GM23338 (cell line): ENCODE measurements at regions not wholly inside any gene's neighbourhood (a gene's known extent, or its start where the extent isn't known, plus 50 kb on each side); places are given as distances from the start of the nearest gene placed in this dataset.

Experiments
- ATAC-seq: fragments of 200-7000 bp; cut with Tn5 transposase; 3 replicates; pipeline ENCODE4 v1.9.1; 2020
- DNase-seq: peaks from one replicate; pipeline ENCODE4 v3.0.0-alpha.2; 2015; ENCODE audit warnings: low spot score
- H2AFZ ChIP-seq: fragments of 200-600 bp; sonication (generic); 2 replicates; pipeline ENCODE4 v1.8.0; 2016; ENCODE audit warnings: antibody characterized with exemption, mild to moderate bottlenecking, moderate library complexity
- H3F3A ChIP-seq: fragments of 200-600 bp; sonication (generic); replicated peaks from 2 replicates; pipeline ENCODE4 v1.8.0; 2017; ENCODE audit warnings: antibody characterized with exemption, mixed run types, low read depth
- H3K27ac ChIP-seq: fragments of 200-600 bp; sonication (generic); 2 replicates; pipeline ENCODE4 v1.6.1; 2016; ENCODE audit warnings: low read depth
- H3K27me3 ChIP-seq: fragments of 200-600 bp; sonication (generic); 2 replicates; pipeline ENCODE4 v1.8.0; 2016; ENCODE audit warnings: mild to moderate bottlenecking, mixed run types, moderate library complexity; ENCODE audit not compliant: insufficient read depth
- H3K36me3 ChIP-seq: fragments of 200-600 bp; sonication (generic); 2 replicates; pipeline ENCODE4 v1.8.0; 2016; ENCODE audit warnings: mild to moderate bottlenecking; ENCODE audit not compliant: insufficient read depth
- H3K4me1 ChIP-seq: fragments of 200-600 bp; sonication (generic); 2 replicates; pipeline ENCODE4 v1.8.0; 2016; ENCODE audit warnings: mild to moderate bottlenecking, moderate library complexity; ENCODE audit not compliant: insufficient read depth
- H3K4me2 ChIP-seq: fragments of 200-600 bp; sonication (generic); 2 replicates; pipeline ENCODE4 v1.7.1; 2017; ENCODE audit warnings: mixed run types
- H3K4me3 ChIP-seq: fragments of 200-600 bp; sonication (generic); 2 replicates; pipeline ENCODE4 v1.6.1; 2016; ENCODE audit warnings: mixed run types
- H3K79me2 ChIP-seq: fragments of 200-600 bp; sonication (generic); replicated peaks from 2 replicates; pipeline ENCODE4 v1.8.0; 2017; ENCODE audit warnings: mild to moderate bottlenecking; ENCODE audit not compliant: insufficient read depth
- H3K9me2 ChIP-seq: fragments of 200-600 bp; sonication (generic); 2 replicates; pipeline ENCODE4 v1.8.0; 2017; ENCODE audit not compliant: insufficient read depth
- H4K20me1 ChIP-seq: fragments of 200-600 bp; sonication (generic); replicated peaks from 2 replicates; pipeline ENCODE4 v1.8.0; 2017; ENCODE audit warnings: mild to moderate bottlenecking; ENCODE audit not compliant: insufficient read depth
- H3K27ac Mint-ChIP-seq: 2 replicates; pipeline ENCODE4 v1.8.0; 2020; ENCODE audit warnings: inconsistent platforms, mild to moderate bottlenecking, moderate library complexity, mixed read lengths
- H3K27me3 Mint-ChIP-seq: 3 replicates; pipeline ENCODE4 v1.8.0; 2022; ENCODE audit warnings: low read depth, mild to moderate bottlenecking, moderate library complexity, mixed read lengths, inconsistent platforms; ENCODE audit not compliant: insufficient read depth, poor library complexity
- H3K36me3 Mint-ChIP-seq: 3 replicates; pipeline ENCODE4 v1.8.0; 2021; ENCODE audit warnings: low read depth, mild to moderate bottlenecking, inconsistent platforms, moderate library complexity, mixed read lengths
- H3K4me1 Mint-ChIP-seq: 3 replicates; pipeline ENCODE4 v1.8.0; 2020; ENCODE audit warnings: mild to moderate bottlenecking, inconsistent platforms, mixed read lengths
- H3K4me3 Mint-ChIP-seq: 3 replicates; pipeline ENCODE4 v1.8.0; 2021; ENCODE audit warnings: moderate library complexity, mild to moderate bottlenecking, inconsistent platforms, mixed read lengths
- H3K9me3 Mint-ChIP-seq: 3 replicates; pipeline ENCODE4 v1.8.0; 2020; ENCODE audit warnings: moderate library complexity, mild to moderate bottlenecking, inconsistent platforms, mixed read lengths
- CREB1 ChIP-seq: fragments of 250-450 bp; sonication (Bioruptor Pico); IDR thresholded peaks from 2 replicates; pipeline ENCODE4 v1.5.0; 2020; ENCODE audit warnings: low read depth, mild to moderate bottlenecking, moderate library complexity
- CTCF ChIP-seq, 2 experiments: fragments of 200-600 bp in 1 of 2; sonication (generic) in 1 of 2; conservative IDR thresholded peaks; 2 replicates each; pipeline versions ENCODE4 v1.5.1 to v1.6.1; 2016 to 2017; ENCODE audit warnings: antibody characterized with exemption in 2 of 2, low read depth in 2 of 2, mild to moderate bottlenecking in 2 of 2, moderate library complexity in 1 of 2
- ETS1 ChIP-seq: IDR thresholded peaks from 2 replicates; pipeline ENCODE4 v1.6.1; 2016; ENCODE audit warnings: antibody characterized with exemption
- EZH2 ChIP-seq: fragments of 200-600 bp; sonication (generic); IDR thresholded peaks from one replicate; pipeline ENCODE4 v1.8.0; 2017; ENCODE audit warnings: antibody characterized with exemption, mild to moderate bottlenecking, low read depth; ENCODE audit not compliant: unreplicated experiment
- EZH2phosphoT487 ChIP-seq: fragments of 200-600 bp; sonication (generic); IDR thresholded peaks from one replicate; pipeline ENCODE4 v1.8.1; 2018; ENCODE audit warnings: antibody characterized with exemption; ENCODE audit not compliant: unreplicated experiment
- JUNB ChIP-seq: IDR thresholded peaks from one replicate; pipeline ENCODE4 v1.6.1; 2016; ENCODE audit warnings: antibody characterized with exemption; ENCODE audit not compliant: unreplicated experiment
- NANOG ChIP-seq: IDR thresholded peaks from 2 replicates; pipeline ENCODE4 v1.6.1; 2016; ENCODE audit warnings: antibody characterized with exemption, borderline replicate concordance
- POLR2AphosphoS5 ChIP-seq: IDR thresholded peaks from 2 replicates; pipeline ENCODE4 v1.6.1; 2016; ENCODE audit warnings: antibody characterized with exemption, low read depth
- REST ChIP-seq: IDR thresholded peaks from one replicate; pipeline ENCODE4 v1.6.1; 2018; ENCODE audit warnings: antibody characterized with exemption; ENCODE audit not compliant: unreplicated experiment
- STAT1 ChIP-seq: IDR thresholded peaks from one replicate; pipeline ENCODE4 v1.6.1; 2016; ENCODE audit warnings: antibody characterized with exemption; ENCODE audit not compliant: unreplicated experiment
- ZNF114 ChIP-seq: fragments of 250-450 bp; sonication (Bioruptor Pico); IDR thresholded peaks from 2 replicates; pipeline ENCODE4 v1.5.0; 2020; ENCODE audit warnings: mild to moderate bottlenecking, moderate library complexity
- ZNF331 ChIP-seq: fragments of 250-450 bp; sonication (Bioruptor Pico); IDR thresholded peaks from 2 replicates; pipeline ENCODE4 v1.5.0; 2020; ENCODE audit warnings: low read depth, mild to moderate bottlenecking, moderate library complexity
- ZNF462 ChIP-seq: fragments of 250-450 bp; sonication (Bioruptor Pico); IDR thresholded peaks from 2 replicates; pipeline ENCODE4 v1.5.0; 2020; ENCODE audit warnings: mild to moderate bottlenecking, moderate library complexity

GRCh38 chr1:244137725-244138124 lies 86.6 kb downstream of the ZBTB18 start:
- Histone ChIP-seq H3K4me3 (no peak overlapping the region), H3K27me3 (no peaks in the 10 kb centered on the region), H4K20me1 (no peaks in the 10 kb centered on the region), H3K27ac (no peak overlapping the region), H3F3A (no peaks in the 10 kb centered on the region), H3K79me2 (no peaks in the 10 kb centered on the region), H3K4me1 (no peaks in the 10 kb centered on the region), H3K4me2 (no peak overlapping the region), H3K9me2 (peaks cover 10% of the 10 kb centered on the region; the same call in 1 of the 2 replicates), H2AFZ (peak overlapping the region; percentile 47; the same call in 1 of the 2 replicates), H3K36me3 (no peaks in the 10 kb centered on the region)
- H3K4me3 Mint-ChIP-seq, result no peak overlapping the region
- no peak for TF ChIP-seq ZNF114 (CRISPR knock-in tag)
- TF ChIP-seq ZNF331, result no peak
- no peak for TF ChIP-seq JUNB
- TF ChIP-seq ZNF462 (CRISPR knock-in tag), result no peak
- TF ChIP-seq CTCF (conservative IDR thresholded peaks at IDR 0.05; ENCODE audit: low read depth in 2 of 2), result no peak
- TF ChIP-seq EZH2phosphoT487, result no peak
- TF ChIP-seq NANOG, result no peak
- no peak for TF ChIP-seq ETS1
- TF ChIP-seq EZH2, result no peak
- no peak for TF ChIP-seq CREB1 (CRISPR knock-in tag)
- no peak for TF ChIP-seq STAT1
- TF ChIP-seq REST, result no peak
- TF ChIP-seq POLR2AphosphoS5, result no peak
- no peaks in the 10 kb centered on the region for H3K36me3 Mint-ChIP-seq
- no peaks in the 10 kb centered on the region for H3K9me3 Mint-ChIP-seq
- no peak overlapping the region for H3K27ac Mint-ChIP-seq
- DNase-seq (no peak), ATAC-seq (no peak)
- no peaks in the 10 kb centered on the region for H3K27me3 Mint-ChIP-seq
- H3K4me1 Mint-ChIP-seq, result no peaks in the 10 kb centered on the region
